GM21447 (cell line): ENCODE measurements at regions not wholly inside any gene's neighbourhood (a gene's known extent, or its start where the extent isn't known, plus 50 kb on each side); places are given as distances from the start of the nearest gene placed in this dataset.

Experiments used
- ATAC-seq: cut with Tn5 transposase; IDR thresholded peaks from one replicate; pipeline ENCODE4 v1.9.1; 2021; ENCODE audit not compliant: unreplicated experiment

- no peak for ATAC-seq
These were observed 62.8 kb downstream of the MYCN start for GRCh38 chr2:16003152-16003551.

GRCh38 chr2:16002575-16002974 lies 62.2 kb downstream of the MYCN start:
- ATAC-seq: no peak

DNA sequence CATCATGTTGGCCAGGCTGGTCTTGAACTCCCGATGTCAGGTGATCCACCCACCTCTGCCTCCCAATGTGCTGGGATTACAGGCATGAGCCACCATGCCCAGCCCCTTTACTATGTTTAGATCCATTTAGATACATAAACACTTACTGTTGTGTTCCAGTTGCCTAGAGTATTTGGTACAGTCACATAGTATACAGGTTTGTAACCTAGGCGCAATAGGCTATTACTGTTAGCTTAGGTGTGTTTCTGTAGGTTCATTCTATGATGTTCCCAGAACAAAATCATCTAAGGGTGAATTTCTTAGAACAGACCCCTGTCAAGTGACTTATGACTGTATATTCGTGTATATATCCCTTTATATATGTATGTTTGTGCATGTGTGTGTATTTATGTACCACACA lies 61.8 kb downstream of the MYCN start:
- ATAC-seq: no peak

DNA sequence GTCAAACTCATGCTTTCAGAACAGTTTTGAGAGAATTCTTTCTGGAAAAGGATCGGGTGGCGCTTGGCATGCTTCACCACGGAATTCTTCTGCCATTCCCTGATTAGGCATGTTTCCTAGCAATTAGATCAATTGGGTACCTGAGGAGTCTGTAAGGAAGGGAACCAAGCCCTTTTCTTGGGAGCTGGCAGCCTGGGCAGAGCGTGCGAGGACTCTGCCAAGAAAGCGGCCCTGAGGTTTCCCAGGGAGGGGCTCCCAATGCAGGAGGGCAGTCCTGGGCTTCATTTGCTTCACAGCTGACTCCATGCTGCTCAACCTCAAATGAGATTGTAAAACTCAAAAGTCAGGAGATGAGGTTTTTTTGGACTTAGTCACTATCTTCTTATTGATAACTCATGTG lies 60.3 kb downstream of the MYCN start:
- ATAC-seq: no peak

DNA sequence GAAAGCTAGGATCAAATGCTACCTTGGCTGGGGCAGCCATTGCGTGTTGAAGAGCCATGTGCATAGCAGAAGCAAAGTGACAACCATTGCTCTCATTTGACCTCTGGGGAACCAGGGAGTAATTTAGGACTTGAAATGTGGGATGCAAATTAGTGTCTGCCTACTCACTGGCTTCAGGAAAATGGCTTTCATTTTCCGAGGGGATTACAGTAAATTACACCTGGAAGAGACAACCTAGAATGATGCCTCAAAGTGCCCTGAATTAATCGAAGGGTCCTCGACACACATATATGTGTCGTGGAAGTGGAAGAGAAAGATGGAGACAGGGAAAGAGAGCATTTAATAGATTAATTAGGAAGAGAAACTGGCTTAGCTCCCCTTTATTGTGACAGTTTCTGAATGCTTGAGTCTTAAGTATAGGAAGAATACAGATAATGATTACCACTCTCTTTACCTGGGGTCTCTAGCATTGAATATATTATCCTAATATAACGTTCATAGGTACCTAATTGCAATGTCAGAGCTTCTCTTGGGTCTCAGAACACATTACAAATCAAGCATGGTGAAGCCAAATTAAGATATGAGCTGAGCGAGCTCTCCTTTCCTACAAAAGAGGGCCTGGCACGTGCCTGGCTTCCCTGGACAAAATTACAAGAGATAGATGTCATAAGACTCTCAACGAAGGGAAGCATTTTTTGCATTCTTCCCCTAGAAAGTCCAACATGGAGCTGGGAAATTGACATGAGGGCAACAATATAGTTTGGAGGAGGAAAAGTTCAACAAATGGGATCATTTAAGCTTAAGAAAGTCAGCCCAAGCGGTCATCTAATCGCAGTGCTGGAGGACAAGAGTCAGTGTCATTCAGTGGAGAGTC lies 59.5 kb downstream of the MYCN start:
- ATAC-seq: no peak

GRCh38 chr2:15997728-15998280 lies 57.5 kb downstream of the MYCN start:
- no peak for ATAC-seq

- no peak for ATAC-seq
These were observed 56.4 kb downstream of the MYCN start for GRCh38 chr2:15996536-15997423.
